ENCODE measurements at regions not wholly inside any gene's neighbourhood (a gene's known extent, or its start where the extent isn't known, plus 50 kb on each side); places are given as distances from the start of the nearest gene placed in this dataset.

DNA sequence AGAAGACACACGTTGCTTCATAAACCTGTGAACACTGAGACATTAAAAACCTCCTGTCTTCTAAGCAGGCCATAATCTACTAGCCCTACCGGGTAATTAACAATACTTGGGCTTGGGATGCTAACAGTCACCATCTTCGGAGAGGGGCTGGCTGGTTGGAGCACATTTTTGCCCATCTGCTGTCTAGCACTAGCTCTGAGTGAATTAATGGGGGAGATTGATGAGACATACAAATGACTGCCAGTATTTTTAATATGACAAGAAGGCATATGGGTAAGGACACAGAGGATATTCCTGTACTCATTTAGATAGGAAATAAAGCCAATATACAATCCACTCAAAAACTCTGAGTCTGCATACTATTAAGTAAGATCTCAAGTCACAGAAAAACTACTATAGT, 651.6 kb upstream of the SOX11 start:
- Histone ChIP-seq H3K9me3 (ENCODE audit: control insufficient read depth, insufficient read depth, low read length) (no peaks in the 10 kb centered on the region), H3K27me3 (ENCODE audit: control insufficient read depth, low read length) (no peaks in the 10 kb centered on the region), H4K20me1 (ENCODE audit: control insufficient read depth, insufficient read depth, low read depth, low read length) (no peaks in the 10 kb centered on the region), H3K27ac (ENCODE audit: low read depth, low read length) (no peak overlapping the region), H3K79me2 (ENCODE audit: control insufficient read depth, low read length) (no peaks in the 10 kb centered on the region), H3K4me1 (ENCODE audit: control insufficient read depth, low read length) (no peaks in the 10 kb centered on the region), H3K4me3 (ENCODE audit: low read length) (no peak overlapping the region), H3K36me3 (ENCODE audit: control insufficient read depth, low read length) (no peaks in the 10 kb centered on the region), H3K9me2 (replicated peaks; ENCODE audit: control insufficient read depth, low read length) (no peaks in the 10 kb centered on the region), H3K4me2 (ENCODE audit: low read length) (no peak overlapping the region), H3F3A (ENCODE audit: control insufficient read depth, insufficient read depth) (no peaks in the 10 kb centered on the region)
- TF ChIP-seq, protein P1, sequence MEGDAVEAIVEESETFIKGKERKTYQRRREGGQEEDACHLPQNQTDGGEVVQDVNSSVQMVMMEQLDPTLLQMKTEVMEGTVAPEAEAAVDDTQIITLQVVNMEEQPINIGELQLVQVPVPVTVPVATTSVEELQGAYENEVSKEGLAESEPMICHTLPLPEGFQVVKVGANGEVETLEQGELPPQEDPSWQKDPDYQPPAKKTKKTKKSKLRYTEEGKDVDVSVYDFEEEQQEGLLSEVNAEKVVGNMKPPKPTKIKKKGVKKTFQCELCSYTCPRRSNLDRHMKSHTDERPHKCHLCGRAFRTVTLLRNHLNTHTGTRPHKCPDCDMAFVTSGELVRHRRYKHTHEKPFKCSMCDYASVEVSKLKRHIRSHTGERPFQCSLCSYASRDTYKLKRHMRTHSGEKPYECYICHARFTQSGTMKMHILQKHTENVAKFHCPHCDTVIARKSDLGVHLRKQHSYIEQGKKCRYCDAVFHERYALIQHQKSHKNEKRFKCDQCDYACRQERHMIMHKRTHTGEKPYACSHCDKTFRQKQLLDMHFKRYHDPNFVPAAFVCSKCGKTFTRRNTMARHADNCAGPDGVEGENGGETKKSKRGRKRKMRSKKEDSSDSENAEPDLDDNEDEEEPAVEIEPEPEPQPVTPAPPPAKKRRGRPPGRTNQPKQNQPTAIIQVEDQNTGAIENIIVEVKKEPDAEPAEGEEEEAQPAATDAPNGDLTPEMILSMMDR (IDR thresholded peaks at IDR 0.05; ENCODE audit: low read depth, low read length, poor library complexity, severe bottlenecking) = no peak
- no peak for TF ChIP-seq EZH2phosphoT487 (IDR thresholded peaks at IDR 0.05; ENCODE audit: borderline replicate concordance, low read length)

DNA sequence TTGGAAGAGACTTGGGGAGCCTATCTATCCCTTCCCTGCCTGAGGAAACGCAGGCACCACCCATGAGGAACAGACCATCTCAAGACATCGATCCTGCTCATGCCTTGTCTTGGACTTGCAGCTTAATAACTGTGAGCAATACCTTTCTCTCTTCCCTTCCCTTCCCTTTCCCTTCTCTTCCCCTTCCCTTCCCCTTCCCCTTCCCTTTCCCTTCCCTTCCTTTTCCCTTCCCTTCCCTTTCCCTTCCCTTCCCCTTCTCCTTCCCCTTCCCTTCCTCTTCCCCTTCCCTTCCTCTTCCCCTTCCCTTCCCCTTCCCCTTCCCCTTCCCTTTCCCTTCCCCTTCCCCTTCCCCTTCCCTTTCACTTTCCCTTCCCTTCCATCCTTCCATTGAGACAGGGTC, 650.7 kb upstream of the SOX11 start:
- no peak overlapping the region for H3K4me2 ChIP-seq (ENCODE audit: low read length)
- no peaks in the 10 kb centered on the region for H3K36me3 ChIP-seq (ENCODE audit: control insufficient read depth, low read length)
- no peaks in the 10 kb centered on the region for H3F3A ChIP-seq (ENCODE audit: control insufficient read depth, insufficient read depth)
- H3K79me2 ChIP-seq (ENCODE audit: control insufficient read depth, low read length) = no peaks in the 10 kb centered on the region
- no peaks in the 10 kb centered on the region for H3K4me1 ChIP-seq (ENCODE audit: control insufficient read depth, low read length)
- H3K27ac ChIP-seq (ENCODE audit: low read depth, low read length) = no peak overlapping the region
- H3K9me2 ChIP-seq (replicated peaks; ENCODE audit: control insufficient read depth, low read length) = no peaks in the 10 kb centered on the region
- no peaks in the 10 kb centered on the region for H3K27me3 ChIP-seq (ENCODE audit: control insufficient read depth, low read length)
- no peak for TF ChIP-seq EZH2phosphoT487 (IDR thresholded peaks at IDR 0.05; ENCODE audit: borderline replicate concordance, low read length)
- TF ChIP-seq, protein P1 (IDR thresholded peaks at IDR 0.05; ENCODE audit: low read depth, low read length, poor library complexity, severe bottlenecking) = no peak
- H4K20me1 ChIP-seq (ENCODE audit: control insufficient read depth, insufficient read depth, low read depth, low read length) = no peaks in the 10 kb centered on the region
- H3K4me3 ChIP-seq (ENCODE audit: low read length) = no peak overlapping the region
- H3K9me3 ChIP-seq (ENCODE audit: control insufficient read depth, insufficient read depth, low read length) = no peaks in the 10 kb centered on the region

DNA sequence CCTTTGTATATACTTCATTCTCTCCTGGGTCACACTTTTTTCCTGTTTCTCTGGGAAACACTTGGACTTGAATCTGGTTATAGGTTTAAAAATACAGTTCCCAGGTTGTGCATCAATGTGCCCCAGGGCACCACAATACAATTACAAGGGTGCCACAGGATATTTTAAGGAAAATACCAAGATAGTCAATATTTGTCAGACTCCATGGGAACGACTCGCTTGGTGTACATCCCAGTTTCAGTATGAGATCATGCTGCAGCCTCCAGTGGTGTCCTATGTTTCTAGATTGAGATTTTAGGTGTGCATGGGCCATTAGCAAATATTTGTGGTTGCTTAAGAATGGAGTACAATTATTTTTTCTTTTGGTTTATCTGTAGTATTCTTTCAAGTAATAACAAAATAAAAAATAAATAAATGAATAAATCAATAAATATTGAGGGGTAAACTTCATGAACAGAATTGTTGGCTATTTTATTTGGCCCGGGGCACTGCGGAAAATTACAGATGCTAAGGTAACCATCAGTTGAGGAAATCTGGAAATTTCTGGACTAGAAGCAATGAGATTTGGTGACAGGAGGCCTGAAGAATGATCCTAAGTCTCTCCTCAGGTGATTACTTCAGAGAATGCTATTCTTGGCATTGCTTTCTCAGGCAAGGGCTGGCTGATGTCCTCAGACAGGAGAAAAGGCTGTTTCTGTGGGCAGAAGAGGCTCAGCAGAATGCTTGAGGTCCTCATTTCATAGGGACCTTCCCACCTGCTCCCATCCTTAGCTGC, 649.3 kb upstream of the SOX11 start:
- Histone ChIP-seq H3K79me2 (ENCODE audit: control insufficient read depth, low read length) (no peaks in the 10 kb centered on the region), H3K27me3 (ENCODE audit: control insufficient read depth, low read length) (no peaks in the 10 kb centered on the region), H3K36me3 (ENCODE audit: control insufficient read depth, low read length) (no peaks in the 10 kb centered on the region), H4K20me1 (ENCODE audit: control insufficient read depth, insufficient read depth, low read depth, low read length) (no peaks in the 10 kb centered on the region), H3K9me2 (replicated peaks; ENCODE audit: control insufficient read depth, low read length) (no peaks in the 10 kb centered on the region), H3F3A (ENCODE audit: control insufficient read depth, insufficient read depth) (no peaks in the 10 kb centered on the region), H3K4me1 (ENCODE audit: control insufficient read depth, low read length) (no peaks in the 10 kb centered on the region), H3K4me2 (ENCODE audit: low read length) (no peak overlapping the region), H3K9me3 (ENCODE audit: control insufficient read depth, insufficient read depth, low read length) (no peaks in the 10 kb centered on the region), H3K27ac (ENCODE audit: low read depth, low read length) (no peak overlapping the region), H3K4me3 (ENCODE audit: low read length) (no peak overlapping the region)
- no peak for TF ChIP-seq EZH2phosphoT487 (IDR thresholded peaks at IDR 0.05; ENCODE audit: borderline replicate concordance, low read length)
- TF ChIP-seq, protein P1 (IDR thresholded peaks at IDR 0.05; ENCODE audit: low read depth, low read length, poor library complexity, severe bottlenecking) = no peak
